ENCODE measurements at regions not wholly inside any gene's neighbourhood (a gene's known extent, or its start where the extent isn't known, plus 50 kb on each side); places are given as distances from the start of the nearest gene placed in this dataset.

DNA sequence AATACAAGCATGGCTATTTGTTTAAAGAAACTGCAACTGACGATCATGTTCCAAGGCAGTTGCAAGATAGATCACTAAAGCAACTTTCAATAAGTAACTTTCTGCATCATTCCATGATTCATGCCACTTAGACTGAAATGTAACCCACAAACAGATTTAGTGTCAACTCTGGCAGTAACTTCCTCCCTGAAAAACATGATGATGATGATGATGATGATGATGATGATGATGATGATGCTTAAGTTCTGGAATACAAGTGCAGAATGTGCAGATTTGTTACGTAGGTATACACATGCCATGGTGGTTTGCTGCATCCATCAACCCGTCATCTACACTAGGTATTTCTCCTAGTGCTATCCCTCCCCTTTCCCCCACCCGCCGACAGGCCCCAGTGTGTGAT is 754.7 kb downstream of the INHBA start:
- Histone ChIP-seq H3K36me3 (replicated peaks in 1 of 2; ENCODE audit: control extremely low read depth in 1 of 2, control insufficient read depth in 1 of 2, extremely low read depth in 1 of 2, insufficient read depth in 2 of 2, low read length in 1 of 2) (no peaks in the 10 kb centered on the region), H3K27me3 (replicated peaks in 1 of 4; ENCODE audit: control extremely low read depth in 1 of 4, control insufficient read depth in 3 of 4, insufficient read depth in 4 of 4, low read length in 3 of 4) (no peaks in the 10 kb centered on the region), H3K4me3 (ENCODE audit: control extremely low read depth in 1 of 5, extremely low read depth in 1 of 5, insufficient read depth in 1 of 5, low read depth in 2 of 5, low read length in 4 of 5) (no peak overlapping the region), H3K27ac (ENCODE audit: low read length in 2 of 2) (no peak overlapping the region), H3K9me3 (ENCODE audit: control extremely low read depth in 1 of 3, control insufficient read depth in 2 of 3, insufficient read depth in 1 of 3, low read length in 2 of 3) (peaks cover 1 to 19% (median 13%) of the 10 kb centered on the region in 3 donors), H4K20me1 (ENCODE audit: control insufficient read depth, insufficient read depth, low read length, poor library complexity, severe bottlenecking) (no peaks in the 10 kb centered on the region), H3K4me2 (replicated peaks; ENCODE audit: low read depth, low read length, poor library complexity, severe bottlenecking) (no peak overlapping the region), H3K9ac (ENCODE audit: low read length) (no peak overlapping the region), H2AFZ (ENCODE audit: insufficient read depth, low read depth, low read length, poor library complexity, severe bottlenecking) (no peak overlapping the region), H3K79me2 (ENCODE audit: control insufficient read depth, insufficient read depth, low read length) (no peaks in the 10 kb centered on the region), H3K4me1 (ENCODE audit: control insufficient read depth in 2 of 2, insufficient read depth in 2 of 2, low read length in 2 of 2) (no peaks in the 10 kb centered on the region)
- no peak overlapping the region for H3K27ac Mint-ChIP-seq
- POLR2A ChIA-PET, result no interaction called here
- intact Hi-C loops (cut with micrococcal nuclease), result no loop called here
- no peaks in the 10 kb centered on the region for H3K4me1 Mint-ChIP-seq
- TF ChIP-seq, protein P1, sequence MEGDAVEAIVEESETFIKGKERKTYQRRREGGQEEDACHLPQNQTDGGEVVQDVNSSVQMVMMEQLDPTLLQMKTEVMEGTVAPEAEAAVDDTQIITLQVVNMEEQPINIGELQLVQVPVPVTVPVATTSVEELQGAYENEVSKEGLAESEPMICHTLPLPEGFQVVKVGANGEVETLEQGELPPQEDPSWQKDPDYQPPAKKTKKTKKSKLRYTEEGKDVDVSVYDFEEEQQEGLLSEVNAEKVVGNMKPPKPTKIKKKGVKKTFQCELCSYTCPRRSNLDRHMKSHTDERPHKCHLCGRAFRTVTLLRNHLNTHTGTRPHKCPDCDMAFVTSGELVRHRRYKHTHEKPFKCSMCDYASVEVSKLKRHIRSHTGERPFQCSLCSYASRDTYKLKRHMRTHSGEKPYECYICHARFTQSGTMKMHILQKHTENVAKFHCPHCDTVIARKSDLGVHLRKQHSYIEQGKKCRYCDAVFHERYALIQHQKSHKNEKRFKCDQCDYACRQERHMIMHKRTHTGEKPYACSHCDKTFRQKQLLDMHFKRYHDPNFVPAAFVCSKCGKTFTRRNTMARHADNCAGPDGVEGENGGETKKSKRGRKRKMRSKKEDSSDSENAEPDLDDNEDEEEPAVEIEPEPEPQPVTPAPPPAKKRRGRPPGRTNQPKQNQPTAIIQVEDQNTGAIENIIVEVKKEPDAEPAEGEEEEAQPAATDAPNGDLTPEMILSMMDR (IDR thresholded peaks at IDR 0.05), result no peak
- TF ChIP-seq EZH2 (IDR thresholded peaks at IDR 0.05; ENCODE audit: borderline replicate concordance, insufficient read depth, low read depth, low read length, poor library complexity, severe bottlenecking), result no peak
- ATAC-seq (ENCODE audit: low read depth) (no peak), DNase-seq (no peak)
- H3K9me3 Mint-ChIP-seq (ENCODE audit: insufficient read depth), result peaks cover 10% of the 10 kb centered on the region
- no peaks in the 10 kb centered on the region for H3K27me3 Mint-ChIP-seq
- CTCF ChIA-PET, result no interaction called here
- 100% methylated on average over 1 of the region's 5 CpGs for WGBS (ENCODE audit: insufficient coverage)
- H3K4me3 Mint-ChIP-seq, result no peak overlapping the region

DNA sequence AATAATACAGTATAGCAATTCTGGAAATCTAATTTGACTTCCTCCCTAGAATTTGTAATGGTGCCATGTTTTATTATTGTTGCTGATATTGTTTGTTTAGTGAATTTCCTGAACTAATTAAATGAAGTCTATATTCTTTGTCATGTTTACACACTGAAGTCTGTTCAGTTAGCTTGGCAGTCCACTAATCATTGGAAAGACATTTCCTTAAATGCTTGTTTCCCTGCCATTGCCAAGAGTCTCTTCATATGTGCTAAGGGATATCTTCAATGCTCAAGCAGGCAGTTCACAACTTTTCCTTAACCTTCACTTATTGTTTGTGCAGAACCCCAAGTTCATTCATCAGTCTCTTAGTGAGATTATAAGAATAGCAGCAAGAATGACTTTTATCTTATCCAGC is 755.3 kb downstream of the INHBA start:
- H3K27ac Mint-ChIP-seq, result no peak overlapping the region
- intact Hi-C loops (cut with micrococcal nuclease), result no loop called here
- no peak overlapping the region for H3K9ac ChIP-seq (ENCODE audit: low read length)
- H3K4me2 ChIP-seq (replicated peaks; ENCODE audit: low read depth, low read length, poor library complexity, severe bottlenecking), result no peak overlapping the region
- H3K27me3 Mint-ChIP-seq, result no peaks in the 10 kb centered on the region
- H3K79me2 ChIP-seq (ENCODE audit: control insufficient read depth, insufficient read depth, low read length), result no peaks in the 10 kb centered on the region
- no peaks in the 10 kb centered on the region for H3K27me3 ChIP-seq (replicated peaks in 1 of 4; ENCODE audit: control extremely low read depth in 1 of 4, control insufficient read depth in 3 of 4, insufficient read depth in 4 of 4, low read length in 3 of 4)
- H3K9me3 ChIP-seq (ENCODE audit: control extremely low read depth in 1 of 3, control insufficient read depth in 2 of 3, insufficient read depth in 1 of 3, low read length in 2 of 3), result peaks cover 1 to 19% (median 13%) of the 10 kb centered on the region in 3 donors
- ATAC-seq (ENCODE audit: low read depth) (no peak), DNase-seq (no peak)
- no peak overlapping the region for H3K27ac ChIP-seq (ENCODE audit: low read length in 2 of 2)
- H2AFZ ChIP-seq (ENCODE audit: insufficient read depth, low read depth, low read length, poor library complexity, severe bottlenecking), result no peak overlapping the region
- ChIA-PET CTCF (no interaction called here), POLR2A (no interaction called here)
- H3K4me1 ChIP-seq (ENCODE audit: control insufficient read depth in 2 of 2, insufficient read depth in 2 of 2, low read length in 2 of 2), result no peaks in the 10 kb centered on the region
- H4K20me1 ChIP-seq (ENCODE audit: control insufficient read depth, insufficient read depth, low read length, poor library complexity, severe bottlenecking), result no peaks in the 10 kb centered on the region
- no peak for TF ChIP-seq EZH2 (IDR thresholded peaks at IDR 0.05; ENCODE audit: borderline replicate concordance, insufficient read depth, low read depth, low read length, poor library complexity, severe bottlenecking)
- TF ChIP-seq, protein P1 (IDR thresholded peaks at IDR 0.05), result no peak
- no peaks in the 10 kb centered on the region for H3K36me3 ChIP-seq (replicated peaks in 1 of 2; ENCODE audit: control extremely low read depth in 1 of 2, control insufficient read depth in 1 of 2, extremely low read depth in 1 of 2, insufficient read depth in 2 of 2, low read length in 1 of 2)
- no peak overlapping the region for H3K4me3 ChIP-seq (ENCODE audit: control extremely low read depth in 1 of 5, extremely low read depth in 1 of 5, insufficient read depth in 1 of 5, low read depth in 2 of 5, low read length in 4 of 5)
- no peak overlapping the region for H3K4me3 Mint-ChIP-seq
- no peaks in the 10 kb centered on the region for H3K4me1 Mint-ChIP-seq
- H3K9me3 Mint-ChIP-seq (ENCODE audit: insufficient read depth), result peaks cover 10% of the 10 kb centered on the region
